ENCODE measurements at regions not wholly inside any gene's neighbourhood (a gene's known extent, or its start where the extent isn't known, plus 50 kb on each side); places are given as distances from the start of the nearest gene placed in this dataset.
"Not testable (repeated sequence)": the region's sequence is repeated elsewhere in the genome, so short reads cannot be mapped to it uniquely, and the experiment has no call there.

DNA sequence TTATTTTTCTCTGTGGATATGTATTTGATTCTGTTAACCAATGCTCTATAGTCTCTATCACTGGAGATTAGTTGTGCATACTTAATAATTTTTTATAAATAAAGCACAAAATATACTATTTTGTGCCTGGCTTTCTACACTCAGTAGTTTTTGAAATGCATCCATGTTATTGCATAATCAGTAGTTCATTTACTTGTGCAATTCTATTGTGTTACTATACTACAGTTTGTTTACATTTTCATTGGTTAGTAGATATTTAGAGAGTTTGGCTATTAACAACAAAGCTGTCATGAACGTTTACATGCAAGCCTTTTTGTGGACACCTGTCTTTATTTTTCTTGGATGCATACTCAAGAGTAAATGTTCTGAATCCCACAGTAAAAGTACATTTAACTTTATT, 265.0 kb upstream of the FAT4 start:
- no peak for DNase-seq

GRCh38 chr4:125045311-125045710, 269.4 kb upstream of the FAT4 start:
- no peak for DNase-seq

DNA sequence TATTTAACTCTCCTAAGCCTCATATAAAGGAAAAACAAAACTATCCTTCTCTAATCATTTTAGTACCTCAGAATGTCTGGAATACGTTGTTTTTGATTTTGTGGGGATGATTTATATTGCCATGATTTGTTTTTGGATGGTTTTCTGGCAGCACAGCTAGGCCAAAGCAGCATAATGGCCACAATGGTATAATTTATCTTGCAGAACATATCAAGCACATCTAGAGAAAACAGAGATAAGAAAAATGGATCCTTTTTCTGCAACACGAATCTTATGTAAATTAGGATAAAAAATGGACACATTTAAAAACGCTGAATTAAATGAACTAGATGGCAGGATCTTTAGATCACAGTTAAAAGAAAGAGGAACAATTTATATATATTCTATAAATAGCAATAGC, 269.9 kb upstream of the FAT4 start:
- DNase-seq: no peak

- no peak for DNase-seq
These were observed 271.3 kb upstream of the FAT4 start for GRCh38 chr4:125043486-125043885.

GRCh38 chr4:125042041-125042440, 272.7 kb upstream of the FAT4 start:
- DNase-seq: no peak

- DNase-seq: no peak
These were observed 273.3 kb upstream of the FAT4 start for GRCh38 chr4:125041372-125041930.

DNA sequence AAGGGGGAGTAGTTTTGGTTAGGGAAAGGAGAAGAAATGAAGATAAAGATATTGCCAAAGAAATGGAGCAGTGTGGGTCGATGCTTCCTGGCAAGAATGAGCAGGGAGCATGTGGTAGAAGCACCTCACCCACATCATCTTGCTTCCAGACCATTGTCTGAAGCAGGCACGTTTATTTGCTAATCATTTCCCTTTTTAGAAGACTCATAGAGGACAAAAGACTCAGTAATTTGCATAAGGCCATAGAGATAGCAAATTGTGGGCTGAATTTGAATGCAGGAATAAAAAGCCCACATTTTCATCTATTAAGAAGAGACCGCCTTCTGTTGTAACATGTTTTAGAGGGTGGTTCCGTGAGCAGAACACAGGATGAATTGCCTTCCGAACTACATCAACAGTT, 275.2 kb upstream of the FAT4 start:
- no peak for DNase-seq

DNA sequence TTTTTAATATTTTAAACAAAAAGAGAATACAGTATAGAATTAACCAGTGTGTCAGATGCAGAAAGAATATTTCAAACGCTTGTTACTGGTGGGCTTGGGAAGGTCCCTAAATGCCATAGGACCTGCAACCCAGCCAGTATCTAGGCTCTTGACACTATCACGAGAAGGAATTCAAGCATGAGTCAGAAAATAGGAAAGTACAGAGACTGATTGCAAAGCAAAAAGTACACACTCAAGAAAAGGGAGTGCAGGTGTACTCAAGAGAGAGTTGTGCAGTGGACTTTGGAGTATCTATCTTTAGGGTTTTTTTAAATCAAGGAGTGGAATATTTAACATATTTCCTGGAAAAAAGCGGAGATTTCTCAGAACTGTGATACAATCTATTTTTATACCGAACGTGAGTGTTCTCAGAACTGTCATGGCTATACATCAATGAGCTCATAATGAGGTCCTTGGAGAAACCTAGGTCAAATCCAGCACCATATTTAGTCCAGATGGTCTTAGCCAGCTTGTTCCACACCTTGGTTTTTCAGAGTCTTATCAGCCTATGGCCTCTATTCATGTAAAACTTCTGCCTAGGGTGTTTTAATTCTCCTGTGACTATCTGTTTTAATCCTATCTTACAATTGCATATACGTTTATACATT, 291.8 kb upstream of the FAT4 start:
- no peak for DNase-seq

DNA sequence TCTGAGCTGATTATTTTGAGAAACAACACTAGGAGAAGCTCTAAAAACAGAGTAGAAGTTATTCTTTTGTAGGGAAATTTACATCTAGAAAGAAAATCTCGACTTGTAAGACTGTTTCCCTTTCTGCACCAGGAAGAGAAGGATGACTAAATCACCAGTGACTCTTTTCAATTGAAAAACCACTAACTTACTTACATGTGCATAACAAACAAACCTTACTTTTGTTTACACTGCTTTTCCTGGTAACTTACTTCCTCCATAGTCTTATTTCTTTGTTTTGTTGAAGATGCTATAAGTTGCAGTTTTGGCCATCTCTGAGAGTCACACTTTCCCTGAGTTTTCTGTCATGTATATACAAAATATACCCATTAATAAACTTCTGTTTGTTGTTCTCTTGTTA, 293.6 kb upstream of the FAT4 start:
- no peak for DNase-seq

- no peak for DNase-seq
These were observed 294.4 kb upstream of the FAT4 start for GRCh38 chr4:125020089-125021034.

DNA sequence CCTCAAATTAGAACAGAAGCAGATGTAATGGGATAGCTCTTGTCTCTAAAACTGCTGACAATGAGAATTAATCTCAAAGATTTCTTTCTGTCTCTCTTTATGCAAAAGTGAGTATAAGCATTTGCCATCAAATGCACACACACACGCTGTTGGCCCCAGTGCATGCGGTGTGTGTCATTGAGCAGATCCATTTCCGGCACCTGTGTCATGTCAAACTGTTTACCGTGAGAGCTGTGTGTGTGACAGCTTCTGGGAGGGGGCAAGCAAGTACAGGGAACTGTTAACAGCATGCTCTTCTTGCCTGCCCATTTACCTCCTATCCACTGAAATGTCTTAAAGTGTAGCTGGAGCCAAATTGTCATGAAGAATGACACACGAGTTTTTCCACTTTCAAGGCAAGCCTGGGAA, 297.9 kb upstream of the FAT4 start:
- no peak for DNase-seq

DNA sequence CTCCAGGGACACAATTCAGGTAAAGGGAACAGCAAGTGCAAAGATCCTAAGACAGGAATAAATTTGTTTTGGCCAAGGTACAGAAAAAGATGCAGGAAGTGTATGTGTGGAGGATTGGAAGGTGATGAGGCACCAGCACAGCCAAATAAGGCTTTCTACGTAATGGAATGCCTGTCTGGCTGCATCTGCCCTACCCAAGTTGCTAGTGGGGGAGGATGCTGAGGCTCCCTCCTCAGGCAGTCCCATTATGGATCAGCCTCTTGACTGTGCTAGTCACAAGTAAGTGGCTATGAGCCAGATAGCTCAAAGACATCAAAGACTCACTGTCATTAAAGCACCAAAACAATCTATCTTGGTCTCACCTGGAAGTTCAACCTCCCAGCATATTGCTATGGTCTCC, 300.9 kb upstream of the FAT4 start:
- no peak for DNase-seq

DNA sequence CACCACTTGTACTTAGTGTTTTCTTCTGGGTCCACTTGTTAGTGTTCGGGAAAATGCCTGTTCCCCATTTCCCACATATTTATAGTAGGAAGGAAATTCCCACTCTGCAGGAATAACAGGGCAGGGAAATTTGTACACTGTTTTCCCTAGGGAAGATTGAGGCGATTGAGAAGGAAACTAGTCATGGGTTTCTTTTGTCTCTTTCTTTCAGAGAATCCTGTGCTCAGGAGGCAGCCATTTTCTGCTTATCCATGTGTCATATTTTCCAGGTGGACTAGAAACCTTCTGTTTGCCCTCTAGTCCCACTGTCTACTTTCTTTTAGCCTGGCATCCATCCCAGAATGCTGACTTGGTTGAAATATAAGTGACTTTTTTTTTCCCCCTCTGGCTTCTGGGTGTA, 299.1 kb upstream of the ANKRD50 start:
- DNase-seq: no peak

DNA sequence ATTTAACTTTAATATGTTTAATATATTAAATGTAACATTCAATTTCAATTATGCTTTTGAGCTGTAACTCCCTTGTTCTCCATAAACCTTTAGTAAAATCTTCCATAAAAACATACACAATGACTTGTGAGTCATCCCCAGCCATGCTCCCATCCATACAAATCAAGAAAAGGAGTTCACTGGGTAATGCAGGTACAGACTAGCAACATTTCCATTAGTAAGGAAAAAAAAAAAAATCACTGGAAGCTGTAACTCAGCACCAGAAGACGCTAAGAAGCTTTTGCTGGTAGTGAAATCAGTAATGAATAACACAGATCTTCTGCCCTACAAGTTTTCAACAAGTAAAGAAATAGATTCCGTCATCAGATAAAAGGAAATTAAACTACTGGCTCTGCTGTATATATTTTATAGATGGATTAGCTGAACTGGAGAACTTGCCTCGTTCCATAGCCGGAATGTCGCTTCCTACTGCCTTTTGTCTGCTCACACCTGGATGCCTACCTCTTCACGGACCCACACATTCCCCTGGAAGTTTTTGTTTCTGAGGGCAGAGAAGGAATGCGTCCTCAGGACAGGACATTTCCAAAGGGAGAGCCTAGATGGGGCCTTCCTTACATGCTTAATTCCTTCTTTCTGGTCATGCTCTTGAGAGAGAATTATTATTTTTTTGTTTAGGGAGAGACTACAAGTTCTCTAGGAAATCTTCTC, 298.4 kb upstream of the ANKRD50 start:
- DNase-seq: no peak

GRCh38 chr4:125008676-125009075, 296.1 kb upstream of the ANKRD50 start:
- no peak for DNase-seq

DNA sequence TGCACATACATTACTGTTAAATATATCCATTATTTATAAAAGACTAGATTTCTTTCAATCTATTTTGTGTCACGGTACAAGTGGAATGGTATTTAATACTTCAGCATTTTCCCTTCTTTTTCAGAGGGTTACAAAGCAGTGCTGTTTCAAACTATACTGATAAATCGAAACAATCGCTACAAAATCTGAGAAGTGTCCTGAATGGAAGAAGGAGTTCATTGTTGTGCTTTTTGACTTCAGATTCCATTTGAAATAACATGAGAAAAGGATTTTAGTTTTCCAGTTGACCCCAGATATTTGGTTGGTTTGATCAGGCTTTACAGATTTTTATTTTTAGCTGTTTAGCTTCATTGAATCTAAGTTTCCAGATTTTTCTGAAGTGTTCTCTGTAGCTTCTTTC, 292.1 kb upstream of the ANKRD50 start:
- DNase-seq: no peak

DNA sequence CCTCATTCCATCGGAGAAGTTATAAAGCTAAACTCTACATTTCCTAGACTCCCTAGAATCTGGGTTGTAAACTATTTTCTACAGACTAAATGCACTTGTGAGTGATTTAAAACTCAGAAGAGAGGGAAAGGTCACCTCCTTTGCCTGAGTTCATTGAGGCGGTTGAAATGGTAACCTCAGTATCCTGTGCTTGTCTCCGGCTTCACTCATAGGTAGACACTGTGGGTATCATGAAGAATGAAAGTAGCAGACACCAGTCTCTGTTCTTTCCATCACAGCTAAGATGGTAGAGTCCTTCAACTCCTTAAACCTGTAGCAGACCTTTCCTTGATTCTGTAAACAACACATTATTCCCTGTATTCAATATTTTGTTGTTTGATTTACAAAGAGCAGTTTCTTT, 291.3 kb upstream of the ANKRD50 start:
- no peak for DNase-seq

- no peak for DNase-seq
These were observed 285.5 kb upstream of the ANKRD50 start for GRCh38 chr4:124997991-124998390.

- no peak for DNase-seq
These were observed 284.6 kb upstream of the ANKRD50 start for GRCh38 chr4:124997124-124997523.

- no peak for DNase-seq
These were observed 281.3 kb upstream of the ANKRD50 start for GRCh38 chr4:124993838-124994237.

DNA sequence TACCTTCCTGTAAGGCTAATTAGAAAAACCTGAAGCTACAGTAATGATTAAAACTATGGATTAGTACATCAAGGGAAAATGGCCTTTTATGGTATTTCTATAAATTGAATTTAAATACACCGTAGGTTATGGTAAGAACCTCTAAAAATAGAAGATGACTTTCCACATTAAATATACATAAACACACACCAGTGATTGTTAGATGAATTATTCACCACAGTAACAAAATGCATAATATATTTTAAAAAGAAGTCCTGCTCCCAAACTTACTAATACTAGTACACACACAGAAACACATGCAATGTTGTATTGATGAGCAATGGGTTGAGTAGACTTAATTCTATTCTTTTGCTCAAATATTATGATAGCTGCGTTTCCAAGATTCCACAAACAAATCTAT, 277.9 kb upstream of the ANKRD50 start:
- no peak for DNase-seq

DNA sequence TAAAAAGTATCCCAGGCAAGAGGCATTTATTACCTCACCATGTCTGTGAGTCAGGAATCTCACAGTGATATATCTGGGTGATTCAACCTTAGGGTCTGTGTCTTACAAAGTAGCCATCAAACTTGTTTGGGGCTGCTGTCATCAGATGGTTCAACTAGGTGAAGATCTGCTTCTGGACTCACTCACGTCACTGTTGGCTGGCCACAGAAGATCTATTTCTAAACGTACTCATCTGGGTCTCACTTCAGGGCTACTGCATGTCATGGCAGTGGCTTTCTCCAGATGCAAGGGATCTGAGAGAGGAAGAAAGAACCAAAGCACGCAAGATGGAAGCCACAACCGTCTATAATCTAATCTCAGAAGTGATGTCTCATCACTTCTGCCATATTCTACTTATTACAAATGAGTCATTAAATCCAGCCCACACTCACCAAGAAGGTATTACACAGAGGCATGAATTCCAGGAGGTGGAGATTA, 267.8 kb upstream of the ANKRD50 start:
- no peak for DNase-seq

- DNase-seq: not testable (repeated sequence)
These were observed 266.0 kb upstream of the ANKRD50 start for GRCh38 chr4:124978536-124978935.

All from NCI-H524 treated with DMSO at 0.1 percent for 48 hours (cell line).